Effector memory CD8-positive, alpha-beta T cell (primary cell): ENCODE measurements at regions not wholly inside any gene's neighbourhood (a gene's known extent, or its start where the extent isn't known, plus 50 kb on each side); places are given as distances from the start of the nearest gene placed in this dataset.

Source experiments
- ATAC-seq: fragments of 150-1000 bp; cut with Tn5 transposase; replicated peaks from 2 replicates; pipeline ENCODE4 v1.10.0; 2021; ENCODE audit warnings: mild to moderate bottlenecking, moderate library complexity
- DNase-seq, 3 experiments: peaks; one replicate each; pipeline ENCODE4 v3.0.0; 2021
- H3K27ac Mint-ChIP-seq, 2 donors: one replicate each; pipeline ENCODE4 v1.8.0; 2022; ENCODE audit warnings: mild to moderate bottlenecking in 2 of 2, mixed read lengths in 2 of 2, moderate library complexity in 2 of 2
- H3K27me3 Mint-ChIP-seq, 2 donors: one replicate each; pipeline ENCODE4 v1.8.0; 2022; ENCODE audit warnings: mixed read lengths in 2 of 2
- H3K36me3 Mint-ChIP-seq: one replicate; pipeline ENCODE4 v1.8.0; 2022; ENCODE audit warnings: mild to moderate bottlenecking, moderate library complexity, mixed read lengths; ENCODE audit not compliant: insufficient read depth
- H3K4me1 Mint-ChIP-seq, 2 donors: one replicate each; pipeline ENCODE4 v1.8.0; 2022; ENCODE audit warnings: low read depth in 2 of 2, mixed read lengths in 2 of 2
- H3K4me3 Mint-ChIP-seq, 2 donors: one replicate each; pipeline ENCODE4 v1.8.0; 2022; ENCODE audit warnings: mild to moderate bottlenecking in 2 of 2, mixed read lengths in 2 of 2, moderate library complexity in 2 of 2
- H3K9me3 Mint-ChIP-seq, 2 donors: one replicate each; pipeline ENCODE4 v1.8.0; 2022; ENCODE audit warnings: mixed read lengths in 2 of 2

GRCh38 chr1:200247518-200247917 lies 162.3 kb downstream of the ZNF281 start:
- peaks cover 46 to 63% of the 10 kb centered on the region in 2 donors for H3K27me3 Mint-ChIP-seq
- peaks cover 3% of the 10 kb centered on the region for H3K36me3 Mint-ChIP-seq
- no peak overlapping the region for H3K27ac Mint-ChIP-seq
- H3K4me3 Mint-ChIP-seq, result no peak overlapping the region
- no peaks in the 10 kb centered on the region for H3K4me1 Mint-ChIP-seq
- H3K9me3 Mint-ChIP-seq, result no peaks in the 10 kb centered on the region
- DNase-seq, result no peak
- no peak for ATAC-seq

GRCh38 chr1:200245473-200245872 lies 164.4 kb downstream of the ZNF281 start:
- no peak overlapping the region for H3K27ac Mint-ChIP-seq
- no peaks in the 10 kb centered on the region for H3K9me3 Mint-ChIP-seq
- H3K4me3 Mint-ChIP-seq, result no peak overlapping the region
- peaks cover 59 to 78% of the 10 kb centered on the region in 2 donors for H3K27me3 Mint-ChIP-seq
- no peaks in the 10 kb centered on the region for H3K4me1 Mint-ChIP-seq
- ATAC-seq (no peak), DNase-seq (no peak)
- peaks cover under 1% of the 10 kb centered on the region for H3K36me3 Mint-ChIP-seq

GRCh38 chr1:200243042-200243437 lies 166.8 kb downstream of the ZNF281 start:
- DNase-seq, result no peak
- Mint-ChIP-seq H3K4me1 (no peaks in the 10 kb centered on the region), H3K27ac (no peak overlapping the region), H3K9me3 (no peaks in the 10 kb centered on the region), H3K27me3 (peaks cover 50 to 64% of the 10 kb centered on the region in 2 donors), H3K36me3 (no peaks in the 10 kb centered on the region), H3K4me3 (no peak overlapping the region)
- ATAC-seq, result no peak

- H3K36me3 Mint-ChIP-seq, result no peaks in the 10 kb centered on the region
These were observed 167.5 kb downstream of the ZNF281 start for GRCh38 chr1:200242110-200243041.

GRCh38 chr1:200240656-200241055 lies 169.2 kb downstream of the ZNF281 start:
- Mint-ChIP-seq H3K27me3 (peaks cover 49 to 68% of the 10 kb centered on the region in 2 donors), H3K4me1 (no peaks in the 10 kb centered on the region), H3K9me3 (no peaks in the 10 kb centered on the region), H3K36me3 (no peaks in the 10 kb centered on the region), H3K27ac (no peak overlapping the region), H3K4me3 (no peak overlapping the region)
- no peak for DNase-seq
- no peak for ATAC-seq

More at GRCh38 chr1:200242110-200243041, 167.5 kb downstream of the ZNF281 start:
- Mint-ChIP-seq H3K4me1 (no peaks in the 10 kb centered on the region), H3K4me3 (no peak overlapping the region), H3K27ac (no peak overlapping the region), H3K27me3 (peaks cover 44 to 58% of the 10 kb centered on the region in 2 donors), H3K9me3 (no peaks in the 10 kb centered on the region)
- no peak for DNase-seq
- no peak for ATAC-seq

- no peak for DNase-seq
These were observed 171.5 kb downstream of the ZNF281 start for GRCh38 chr1:200238311-200238710.

GRCh38 chr1:200237066-200237465 lies 172.8 kb downstream of the ZNF281 start:
- Mint-ChIP-seq H3K36me3 (no peaks in the 10 kb centered on the region), H3K4me1 (no peaks in the 10 kb centered on the region), H3K27me3 (peaks cover 26 to 43% of the 10 kb centered on the region in 2 donors), H3K27ac (no peak overlapping the region), H3K9me3 (no peaks in the 10 kb centered on the region), H3K4me3 (no peak overlapping the region)
- ATAC-seq, result no peak
- no peak for DNase-seq

More at GRCh38 chr1:200238311-200238710, 171.5 kb downstream of the ZNF281 start:
- H3K4me1 Mint-ChIP-seq, result no peaks in the 10 kb centered on the region
- H3K4me3 Mint-ChIP-seq, result no peak overlapping the region
- peaks cover 36 to 54% of the 10 kb centered on the region in 2 donors for H3K27me3 Mint-ChIP-seq
- ATAC-seq, result no peak
- H3K9me3 Mint-ChIP-seq, result no peaks in the 10 kb centered on the region
- no peaks in the 10 kb centered on the region for H3K36me3 Mint-ChIP-seq
- H3K27ac Mint-ChIP-seq, result no peak overlapping the region

- H3K36me3 Mint-ChIP-seq, result no peaks in the 10 kb centered on the region
- H3K27ac Mint-ChIP-seq, result no peak overlapping the region
These were observed 174.9 kb downstream of the ZNF281 start for GRCh38 chr1:200234938-200235337.

GRCh38 chr1:200233393-200233792 lies 176.4 kb downstream of the ZNF281 start:
- H3K9me3 Mint-ChIP-seq, result no peaks in the 10 kb centered on the region
- no peaks in the 10 kb centered on the region for H3K4me1 Mint-ChIP-seq
- DNase-seq (no peak), ATAC-seq (no peak)
- H3K4me3 Mint-ChIP-seq, result no peak overlapping the region
- H3K27me3 Mint-ChIP-seq, result peaks cover 11 to 28% of the 10 kb centered on the region in 2 donors
- H3K36me3 Mint-ChIP-seq, result no peaks in the 10 kb centered on the region
- H3K27ac Mint-ChIP-seq, result no peak overlapping the region

More at GRCh38 chr1:200234938-200235337, 174.9 kb downstream of the ZNF281 start:
- H3K9me3 Mint-ChIP-seq, result no peaks in the 10 kb centered on the region
- H3K27me3 Mint-ChIP-seq, result peaks cover 11 to 21% of the 10 kb centered on the region in 2 donors
- H3K4me3 Mint-ChIP-seq, result no peak overlapping the region
- ATAC-seq (no peak), DNase-seq (no peak)
- no peaks in the 10 kb centered on the region for H3K4me1 Mint-ChIP-seq

GRCh38 chr1:200231787-200232231 lies 178.0 kb downstream of the ZNF281 start:
- H3K36me3 Mint-ChIP-seq, result no peaks in the 10 kb centered on the region
- peaks cover 2 to 3% of the 10 kb centered on the region in 2 donors for H3K4me1 Mint-ChIP-seq
- DNase-seq, result no peak
- no peak overlapping the region for H3K4me3 Mint-ChIP-seq
- no peak overlapping the region for H3K27ac Mint-ChIP-seq
- ATAC-seq, result no peak
- peaks cover 6 to 27% of the 10 kb centered on the region in 2 donors for H3K27me3 Mint-ChIP-seq
- no peaks in the 10 kb centered on the region for H3K9me3 Mint-ChIP-seq

- Mint-ChIP-seq H3K9me3 (no peaks in the 10 kb centered on the region), H3K27me3 (peaks cover 0 to 16% of the 10 kb centered on the region in 2 donors), H3K4me3 (no peak overlapping the region), H3K4me1 (peaks cover 13 to 14% of the 10 kb centered on the region in 2 donors), H3K36me3 (no peaks in the 10 kb centered on the region), H3K27ac (no peak overlapping the region)
- no peak for DNase-seq
- ATAC-seq, result no peak
These were observed 179.2 kb downstream of the ZNF281 start for GRCh38 chr1:200230671-200231070.

- Mint-ChIP-seq H3K27ac (no peak overlapping the region), H3K9me3 (no peaks in the 10 kb centered on the region), H3K36me3 (no peaks in the 10 kb centered on the region), H3K27me3 (peaks cover 0 to 25% of the 10 kb centered on the region in 2 donors), H3K4me1 (peaks cover 17 to 18% of the 10 kb centered on the region in 2 donors), H3K4me3 (no peak overlapping the region)
- DNase-seq (no peak), ATAC-seq (no peak)
These were observed 181.3 kb downstream of the ZNF281 start for GRCh38 chr1:200228486-200228885.

GRCh38 chr1:200228081-200228480 lies 181.8 kb downstream of the ZNF281 start:
- ATAC-seq (no peak), DNase-seq (no peak)
- H3K27me3 Mint-ChIP-seq, result peaks cover 0 to 29% of the 10 kb centered on the region in 2 donors
- peaks cover 17 to 18% of the 10 kb centered on the region in 2 donors for H3K4me1 Mint-ChIP-seq
- H3K36me3 Mint-ChIP-seq, result no peaks in the 10 kb centered on the region
- no peak overlapping the region for H3K4me3 Mint-ChIP-seq
- H3K27ac Mint-ChIP-seq, result no peak overlapping the region
- no peaks in the 10 kb centered on the region for H3K9me3 Mint-ChIP-seq
